ENCODE measurements at regions not wholly inside any gene's neighbourhood (a gene's known extent, or its start where the extent isn't known, plus 50 kb on each side); places are given as distances from the start of the nearest gene placed in this dataset.

- no peak for TF ChIP-seq CTCF (IDR thresholded peaks at IDR 0.05; ENCODE audit: low read length, missing control alignments)
- no peak overlapping the region for H3K4me3 ChIP-seq (replicated peaks; ENCODE audit: low read depth, low read length)
- DNase-seq (ENCODE audit: low read depth): no peak
These were observed 349.2 kb downstream of the TLL1 start for GRCh38 chr4:166222271-166222670.

GRCh38 chr4:166228112-166228511, 355.1 kb downstream of the TLL1 start:
- no peak overlapping the region for H3K4me3 ChIP-seq (replicated peaks; ENCODE audit: low read depth, low read length)
- DNase-seq (ENCODE audit: low read depth): no peak
- no peak for TF ChIP-seq CTCF (IDR thresholded peaks at IDR 0.05; ENCODE audit: low read length, missing control alignments)

- TF ChIP-seq CTCF (IDR thresholded peaks at IDR 0.05; ENCODE audit: low read length, missing control alignments): no peak
- no peak overlapping the region for H3K4me3 ChIP-seq (replicated peaks; ENCODE audit: low read depth, low read length)
- no peak for DNase-seq (ENCODE audit: low read depth)
These were observed 356.8 kb downstream of the TLL1 start for GRCh38 chr4:166229799-166230198.

- peak; percentile 30 for DNase-seq (ENCODE audit: low read depth)
- no peak overlapping the region for H3K4me3 ChIP-seq (replicated peaks; ENCODE audit: low read depth, low read length)
- no peak for TF ChIP-seq CTCF (IDR thresholded peaks at IDR 0.05; ENCODE audit: low read length, missing control alignments)
These were observed 357.8 kb downstream of the TLL1 start for GRCh38 chr4:166230841-166231240.

- no peak overlapping the region for H3K4me3 ChIP-seq (replicated peaks; ENCODE audit: low read depth, low read length)
- no peak for DNase-seq (ENCODE audit: low read depth)
- TF ChIP-seq CTCF (IDR thresholded peaks at IDR 0.05; ENCODE audit: low read length, missing control alignments): no peak
These were observed 366.3 kb downstream of the TLL1 start for GRCh38 chr4:166239354-166239753.

GRCh38 chr4:166252487-166253402, 379.7 kb downstream of the TLL1 start:
- TF ChIP-seq CTCF (IDR thresholded peaks at IDR 0.05; ENCODE audit: low read length, missing control alignments): peak; percentile 79
- no peak overlapping the region for H3K4me3 ChIP-seq (replicated peaks; ENCODE audit: low read depth, low read length)
- DNase-seq (ENCODE audit: low read depth): peak; percentile 61

- TF ChIP-seq CTCF (IDR thresholded peaks at IDR 0.05; ENCODE audit: low read length, missing control alignments): no peak
- H3K4me3 ChIP-seq (replicated peaks; ENCODE audit: low read depth, low read length): no peak overlapping the region
- no peak for DNase-seq (ENCODE audit: low read depth)
These were observed 384.2 kb downstream of the TLL1 start for GRCh38 chr4:166257276-166257675.
